Glomerular endothelial cell (primary cell): ENCODE measurements at regions not wholly inside any gene's neighbourhood (a gene's known extent, or its start where the extent isn't known, plus 50 kb on each side); places are given as distances from the start of the nearest gene placed in this dataset.

ENCODE experiments used
- DNase-seq: peaks from one replicate; pipeline ENCODE4 v3.0.0-alpha.2; 2011; ENCODE audit warnings: low read depth, low spot score; ENCODE audit errors: extremely low read depth

GRCh38 chr2:71895320-71896161 lies 252.1 kb downstream of the CYP26B1 start:
- no peak for DNase-seq

- no peak for DNase-seq
Measured at GRCh38 chr2:71894261-71894660, 253.4 kb downstream of the CYP26B1 start.

- no peak for DNase-seq
Measured at GRCh38 chr2:71893646-71894045, 254.0 kb downstream of the CYP26B1 start.

GRCh38 chr2:71892896-71893295 lies 254.8 kb downstream of the CYP26B1 start:
- no peak for DNase-seq

GRCh38 chr2:71892423-71892730 lies 255.3 kb downstream of the CYP26B1 start:
- no peak for DNase-seq

GRCh38 chr2:71891719-71892422 lies 255.8 kb downstream of the CYP26B1 start:
- DNase-seq = no peak

DNA sequence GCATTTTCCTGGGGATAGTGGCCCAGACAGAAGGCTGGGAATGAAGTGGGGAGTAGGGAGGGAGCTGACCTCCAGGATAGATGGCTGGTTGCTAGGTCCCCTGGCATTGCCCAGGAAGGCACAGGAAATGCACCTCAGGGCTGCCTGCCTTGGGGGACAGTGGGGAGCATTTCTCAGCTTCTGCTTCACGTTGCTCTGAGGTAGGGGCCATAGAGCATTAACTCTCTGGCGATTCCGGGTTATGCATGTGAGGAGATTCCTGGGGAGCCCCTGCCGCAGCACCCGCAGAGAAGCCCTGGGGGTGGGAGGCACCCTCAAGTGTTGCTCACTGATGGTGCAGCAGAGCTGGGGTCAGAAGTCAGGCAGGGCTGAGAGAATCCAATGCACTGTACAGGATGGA lies 256.5 kb downstream of the CYP26B1 start:
- no peak for DNase-seq

DNA sequence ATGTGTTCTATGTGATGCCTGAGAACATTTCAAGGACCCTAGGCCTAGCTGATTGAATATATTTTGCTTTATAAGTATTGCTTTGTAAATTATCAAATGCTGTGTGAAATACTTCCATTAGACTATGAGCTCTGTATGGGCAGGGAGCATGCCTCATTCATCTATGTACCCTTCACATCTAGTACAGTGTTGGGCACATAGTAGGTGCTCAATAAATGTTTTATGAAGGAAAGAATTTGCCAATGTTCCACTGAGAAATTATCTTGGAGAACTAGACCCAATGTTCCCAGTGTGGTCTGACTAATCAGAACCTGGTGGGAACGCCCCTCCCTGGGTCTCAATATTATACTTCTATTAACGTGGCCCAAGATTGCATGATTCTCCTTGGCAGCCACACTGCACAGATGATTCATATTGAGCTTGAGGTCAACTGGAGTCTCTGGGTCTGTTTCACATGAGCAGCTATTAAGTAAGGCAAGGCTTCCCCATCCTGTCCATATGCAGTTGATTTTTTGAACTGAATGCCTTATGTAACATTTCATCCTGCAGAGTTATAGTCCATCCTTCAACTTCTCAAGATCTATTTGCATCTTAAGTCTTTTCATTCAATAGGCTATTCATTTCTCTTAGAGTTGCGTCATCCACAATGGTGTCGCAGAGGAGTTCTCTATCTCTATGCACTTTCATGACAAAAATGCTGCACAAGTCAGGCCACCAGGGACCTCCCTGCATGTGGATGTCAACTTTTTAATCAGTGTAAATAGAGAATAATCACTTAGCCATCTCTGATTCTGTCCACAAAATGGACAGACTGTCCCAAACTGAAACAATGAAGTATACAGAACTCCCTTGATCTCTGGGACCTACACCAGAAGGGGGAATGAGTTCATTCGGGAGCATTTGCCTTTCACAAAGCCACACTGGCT lies 257.6 kb downstream of the CYP26B1 start:
- no peak for DNase-seq

- no peak for DNase-seq
Measured at GRCh38 chr2:71888751-71889445, 258.8 kb downstream of the CYP26B1 start.

DNA sequence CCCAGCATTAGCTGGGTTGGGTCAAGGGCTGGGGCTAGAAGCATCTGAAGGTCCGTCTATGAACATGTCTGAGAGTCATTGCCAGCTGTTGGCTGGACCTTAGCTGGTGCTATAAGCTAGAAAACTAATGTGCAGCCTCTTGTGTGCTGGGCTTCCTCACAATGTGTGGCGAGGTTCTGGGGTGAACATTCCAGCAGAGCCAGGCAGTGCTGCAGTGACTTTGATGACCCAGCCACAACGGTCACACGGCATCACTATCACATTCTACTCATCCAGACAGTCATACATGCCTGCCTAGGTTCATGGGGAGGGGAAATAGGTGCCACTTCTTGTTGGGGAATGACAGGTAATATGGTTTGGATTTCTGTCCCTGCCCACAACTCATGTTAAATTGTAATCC lies 260.5 kb downstream of the CYP26B1 start:
- no peak for DNase-seq

GRCh38 chr2:71886241-71886640 lies 261.4 kb downstream of the CYP26B1 start:
- DNase-seq = no peak

DNA sequence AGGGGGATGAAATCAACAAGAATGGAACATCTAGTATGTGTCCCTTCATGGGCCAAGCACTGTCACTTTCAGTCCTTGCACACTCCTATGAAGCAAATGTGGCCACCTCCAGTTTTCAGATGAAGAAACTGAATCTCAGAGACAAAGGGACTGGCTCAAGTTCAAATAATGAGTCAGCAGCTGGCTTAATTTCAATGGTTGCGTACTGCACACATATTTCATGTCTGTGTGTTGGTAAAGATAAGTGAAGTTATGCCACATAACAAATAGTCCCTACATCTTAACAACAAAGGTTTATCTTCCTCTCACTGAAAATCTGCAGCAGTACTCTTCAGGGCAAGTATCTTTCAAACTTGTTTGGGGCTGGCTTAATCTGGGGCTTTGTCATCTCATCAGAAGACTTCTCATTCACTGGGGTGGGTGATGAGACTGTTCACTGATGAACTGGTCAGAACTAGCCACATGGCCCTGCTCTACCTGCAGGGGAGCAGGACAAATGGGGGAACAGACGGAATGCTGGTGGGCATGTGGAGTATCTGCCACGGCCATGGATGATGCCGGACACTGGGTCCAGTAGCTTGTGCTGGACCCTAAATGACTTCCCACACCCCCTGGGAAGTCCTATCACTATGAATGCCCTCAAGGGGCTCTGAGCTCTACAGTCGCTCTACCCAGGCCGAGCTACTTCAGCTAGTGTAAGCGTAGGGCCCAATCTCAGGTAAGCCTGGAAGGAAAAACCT lies 263.2 kb downstream of the CYP26B1 start:
- peak; percentile 44 for DNase-seq

DNA sequence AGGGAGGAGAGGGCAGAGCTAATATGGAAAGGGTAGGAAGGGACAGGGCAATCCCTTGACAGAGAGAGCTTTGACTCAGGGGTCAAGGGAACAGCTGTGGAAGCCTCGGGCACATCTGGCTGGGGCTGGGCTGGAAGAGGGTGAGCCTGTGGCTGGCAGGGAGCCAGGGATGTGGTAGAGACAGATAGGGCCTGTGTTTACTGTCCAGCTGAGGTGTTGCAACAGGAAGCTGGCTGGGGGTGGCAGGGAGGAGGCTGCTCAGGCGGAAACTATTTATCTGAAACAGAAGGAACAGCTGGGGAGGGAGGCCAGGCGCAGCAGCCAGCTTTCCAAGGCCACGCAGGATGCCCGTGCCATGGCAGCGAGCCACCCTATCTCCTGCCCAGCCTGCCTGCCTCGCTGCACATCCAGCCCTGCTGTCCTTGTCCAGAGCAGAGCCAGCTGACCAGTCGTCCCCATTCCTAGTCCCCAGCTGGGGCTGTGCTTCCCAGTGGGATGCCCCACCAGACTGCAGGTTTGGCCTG lies 264.7 kb downstream of the CYP26B1 start:
- no peak for DNase-seq

DNA sequence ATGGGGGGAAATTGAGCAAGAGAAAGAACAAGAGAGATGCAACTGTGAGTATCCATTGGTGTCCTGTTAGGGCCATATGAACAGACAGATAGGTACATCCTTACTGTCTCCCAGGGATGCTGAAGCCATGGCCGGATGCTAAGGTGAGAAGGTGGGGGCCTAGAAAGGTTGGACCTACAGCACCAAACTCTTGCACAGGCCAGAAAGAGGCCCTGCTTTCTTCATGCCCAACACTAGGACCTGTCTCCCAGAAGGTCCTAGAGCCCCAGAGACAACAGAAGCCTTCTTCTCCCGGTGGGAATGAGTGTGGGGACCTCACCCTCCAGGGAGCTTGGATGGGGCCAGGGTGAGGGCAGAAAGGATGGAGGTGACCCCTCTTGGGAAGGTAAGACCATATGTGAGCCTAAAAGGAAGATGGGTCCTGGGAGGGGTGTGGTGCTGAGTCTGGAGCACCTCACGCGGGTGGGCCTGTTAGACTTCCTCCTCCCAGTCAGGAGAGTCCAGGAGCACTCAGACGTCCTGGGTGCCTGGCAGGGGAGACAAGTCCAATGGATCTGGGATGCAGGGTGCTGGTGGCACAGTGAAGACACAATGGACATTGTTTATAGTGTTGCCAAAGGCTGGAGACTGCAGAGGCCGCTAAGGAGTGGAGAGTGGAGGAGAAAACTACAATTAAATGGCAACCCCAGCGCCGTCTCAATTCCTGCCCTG lies 265.3 kb downstream of the CYP26B1 start:
- no peak for DNase-seq

- DNase-seq = no peak
Measured at GRCh38 chr2:71880846-71881610, 266.6 kb downstream of the CYP26B1 start.

DNA sequence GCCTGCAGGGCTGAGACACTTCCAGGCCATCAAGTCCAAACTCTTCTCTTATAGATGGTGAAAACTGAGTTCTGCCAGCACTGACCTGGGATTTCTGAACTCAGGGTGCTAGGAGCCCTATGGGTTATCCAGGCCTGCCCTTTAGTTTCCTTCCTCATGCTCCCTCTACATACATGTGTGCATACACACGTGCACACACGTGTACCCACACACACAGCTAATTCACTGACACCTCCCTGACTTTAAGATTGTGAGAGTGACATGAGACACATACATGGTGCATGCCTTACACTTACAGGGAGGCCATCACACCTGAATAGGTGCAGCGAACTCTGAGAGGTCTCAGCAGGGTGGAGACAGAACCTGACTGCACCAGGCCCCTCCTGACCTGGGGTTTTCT lies 267.4 kb downstream of the CYP26B1 start:
- no peak for DNase-seq

DNA sequence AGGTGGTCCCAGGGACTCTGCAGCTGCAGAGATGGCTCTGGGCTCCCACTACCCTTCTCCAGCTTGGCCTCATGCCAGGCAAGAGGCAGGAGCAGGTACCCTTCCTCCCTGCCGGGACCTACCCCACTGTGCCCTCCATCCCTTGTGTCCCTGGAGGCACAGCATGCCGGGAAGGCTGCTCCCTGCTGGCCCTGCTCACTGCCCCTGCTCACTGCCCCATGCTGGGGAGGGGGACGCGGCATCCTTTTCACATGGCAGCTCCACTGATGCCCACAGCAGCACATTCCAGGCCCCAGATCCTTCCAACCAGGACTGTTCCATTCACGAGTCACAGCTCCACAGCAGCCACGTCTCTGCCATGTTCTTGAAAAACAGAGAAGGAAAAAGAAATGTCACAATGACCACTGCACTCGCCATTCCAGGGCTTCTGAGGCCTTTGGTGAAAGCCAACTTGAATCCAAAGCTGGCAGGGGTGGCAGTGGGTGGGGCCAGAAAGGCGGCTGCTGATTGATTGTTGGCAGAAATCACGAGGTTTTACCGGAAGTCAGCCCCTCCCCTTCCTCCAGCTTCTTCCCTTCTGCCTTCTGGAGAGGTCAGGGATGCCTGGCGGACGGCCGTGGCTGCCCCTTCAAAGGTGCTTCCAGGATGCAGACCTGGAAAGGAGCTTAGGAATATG lies 268.0 kb downstream of the CYP26B1 start:
- no peak for DNase-seq
